ENCODE measurements at regions not wholly inside any gene's neighbourhood (a gene's known extent, or its start where the extent isn't known, plus 50 kb on each side); places are given as distances from the start of the nearest gene placed in this dataset.

DNA sequence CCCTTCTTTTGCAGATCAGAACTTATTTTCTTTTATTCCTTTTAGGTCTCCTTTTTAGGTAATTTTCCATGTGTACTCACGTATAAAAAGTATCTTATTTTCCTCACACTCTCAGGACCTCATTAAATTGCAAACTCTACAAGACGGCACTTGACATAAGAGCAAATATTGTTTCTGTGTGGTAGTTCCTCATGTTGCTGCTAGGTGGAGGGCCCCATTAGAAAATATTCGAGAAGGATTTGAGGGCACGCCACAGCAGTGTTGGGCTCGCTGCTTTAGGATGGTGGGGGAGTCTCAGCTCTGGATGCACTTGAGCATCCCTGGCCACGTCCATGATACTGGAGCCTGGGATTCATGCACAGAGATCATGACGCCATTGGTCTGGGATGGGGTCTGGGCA is 64.9 kb upstream of the ZFP64 start:
- TF ChIP-seq POLR2AphosphoS5 (IDR thresholded peaks at IDR 0.05) (no peak), POLR2A (IDR thresholded peaks at IDR 0.05) (no peak)
- TF ChIP-seq, protein P1, sequence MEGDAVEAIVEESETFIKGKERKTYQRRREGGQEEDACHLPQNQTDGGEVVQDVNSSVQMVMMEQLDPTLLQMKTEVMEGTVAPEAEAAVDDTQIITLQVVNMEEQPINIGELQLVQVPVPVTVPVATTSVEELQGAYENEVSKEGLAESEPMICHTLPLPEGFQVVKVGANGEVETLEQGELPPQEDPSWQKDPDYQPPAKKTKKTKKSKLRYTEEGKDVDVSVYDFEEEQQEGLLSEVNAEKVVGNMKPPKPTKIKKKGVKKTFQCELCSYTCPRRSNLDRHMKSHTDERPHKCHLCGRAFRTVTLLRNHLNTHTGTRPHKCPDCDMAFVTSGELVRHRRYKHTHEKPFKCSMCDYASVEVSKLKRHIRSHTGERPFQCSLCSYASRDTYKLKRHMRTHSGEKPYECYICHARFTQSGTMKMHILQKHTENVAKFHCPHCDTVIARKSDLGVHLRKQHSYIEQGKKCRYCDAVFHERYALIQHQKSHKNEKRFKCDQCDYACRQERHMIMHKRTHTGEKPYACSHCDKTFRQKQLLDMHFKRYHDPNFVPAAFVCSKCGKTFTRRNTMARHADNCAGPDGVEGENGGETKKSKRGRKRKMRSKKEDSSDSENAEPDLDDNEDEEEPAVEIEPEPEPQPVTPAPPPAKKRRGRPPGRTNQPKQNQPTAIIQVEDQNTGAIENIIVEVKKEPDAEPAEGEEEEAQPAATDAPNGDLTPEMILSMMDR (IDR thresholded peaks at IDR 0.05) = no peak
